GM12878 (cell line): ENCODE measurements at regions not wholly inside any gene's neighbourhood (a gene's known extent, or its start where the extent isn't known, plus 50 kb on each side); places are given as distances from the start of the nearest gene placed in this dataset.

Experiments used
- CEBPB ChIP-seq, 2 experiments: fragments of 150-350 bp in 1 of 2; IDR thresholded peaks; 2 replicates each; pipeline ENCODE4 v1.6.1; 2012 to 2014; ENCODE audit warnings: low read depth in 2 of 2, low read length in 2 of 2, borderline replicate concordance in 1 of 2, inconsistent platforms in 1 of 2
- NR2F1 ChIP-seq: fragments of 450-650 bp; conservative IDR thresholded peaks from 2 replicates; pipeline ENCODE4 v1.6.1; 2017; ENCODE audit warnings: mild to moderate bottlenecking
- POLR2A ChIP-seq: IDR thresholded peaks from 2 replicates; pipeline ENCODE4 v1.6.1; 2011; ENCODE audit warnings: low read depth, mild to moderate bottlenecking, low read length
- POLR2AphosphoS5 ChIP-seq: IDR thresholded peaks from 2 replicates; pipeline ENCODE4 v1.6.1; 2011; ENCODE audit warnings: mild to moderate bottlenecking, low read length, inconsistent platforms
- TBL1XR1 ChIP-seq: IDR thresholded peaks from 2 replicates; pipeline ENCODE4 v1.6.1; 2012; ENCODE audit warnings: low read depth, low read length, improper control_type of control experiment
- TF ChIP-seq, protein P1 (sequence below): IDR thresholded peaks from 2 replicates; pipeline ENCODE4 v1.6.1; 2012; ENCODE audit warnings: low read length, inconsistent platforms
- TF ChIP-seq, protein P2 (sequence below), 3 experiments: IDR thresholded peaks in 2 of 3; conservative IDR thresholded peaks in 1 of 3; 2 replicates each; pipeline ENCODE4 v1.5.1; 2011; ENCODE audit warnings: low read depth in 3 of 3, low read length in 3 of 3, mild to moderate bottlenecking in 3 of 3, control low read depth in 2 of 3, moderate library complexity in 2 of 3, inconsistent platforms in 1 of 3, mixed read lengths in 1 of 3; ENCODE audit not compliant: control insufficient read depth in 2 of 3, insufficient read depth in 1 of 3; ENCODE audit errors: extremely low read depth in 1 of 3

DNA sequence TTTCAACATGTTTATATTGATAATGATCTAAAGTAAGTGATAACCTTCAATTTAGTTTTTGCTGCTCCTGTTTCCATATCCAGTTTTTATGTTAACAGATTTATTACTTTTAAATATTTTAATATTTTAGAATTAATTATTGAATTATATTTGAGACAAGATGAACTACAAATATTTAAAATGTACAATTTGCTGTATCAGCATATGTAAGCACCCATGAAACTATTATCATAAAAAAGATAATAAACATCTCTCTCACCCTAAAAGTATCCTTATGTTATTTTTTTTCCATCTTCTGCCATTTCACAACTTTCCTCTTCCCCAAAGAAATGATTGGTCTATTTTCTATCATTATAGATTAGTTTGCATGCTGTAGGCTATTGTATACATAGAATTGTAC is 1426.6 kb upstream of the PRR20A start:
- TF ChIP-seq POLR2AphosphoS5 (no peak), POLR2A (no peak), TBL1XR1 (no peak), CEBPB (IDR thresholded peaks at IDR 0.05; ENCODE audit: borderline replicate concordance in 1 of 2, low read depth in 2 of 2, low read length in 2 of 2) (no peak), NR2F1 (no peak)
- TF ChIP-seq, protein P1, sequence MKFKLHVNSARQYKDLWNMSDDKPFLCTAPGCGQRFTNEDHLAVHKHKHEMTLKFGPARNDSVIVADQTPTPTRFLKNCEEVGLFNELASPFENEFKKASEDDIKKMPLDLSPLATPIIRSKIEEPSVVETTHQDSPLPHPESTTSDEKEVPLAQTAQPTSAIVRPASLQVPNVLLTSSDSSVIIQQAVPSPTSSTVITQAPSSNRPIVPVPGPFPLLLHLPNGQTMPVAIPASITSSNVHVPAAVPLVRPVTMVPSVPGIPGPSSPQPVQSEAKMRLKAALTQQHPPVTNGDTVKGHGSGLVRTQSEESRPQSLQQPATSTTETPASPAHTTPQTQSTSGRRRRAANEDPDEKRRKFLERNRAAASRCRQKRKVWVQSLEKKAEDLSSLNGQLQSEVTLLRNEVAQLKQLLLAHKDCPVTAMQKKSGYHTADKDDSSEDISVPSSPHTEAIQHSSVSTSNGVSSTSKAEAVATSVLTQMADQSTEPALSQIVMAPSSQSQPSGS, result no peak
- TF ChIP-seq, protein P2, sequence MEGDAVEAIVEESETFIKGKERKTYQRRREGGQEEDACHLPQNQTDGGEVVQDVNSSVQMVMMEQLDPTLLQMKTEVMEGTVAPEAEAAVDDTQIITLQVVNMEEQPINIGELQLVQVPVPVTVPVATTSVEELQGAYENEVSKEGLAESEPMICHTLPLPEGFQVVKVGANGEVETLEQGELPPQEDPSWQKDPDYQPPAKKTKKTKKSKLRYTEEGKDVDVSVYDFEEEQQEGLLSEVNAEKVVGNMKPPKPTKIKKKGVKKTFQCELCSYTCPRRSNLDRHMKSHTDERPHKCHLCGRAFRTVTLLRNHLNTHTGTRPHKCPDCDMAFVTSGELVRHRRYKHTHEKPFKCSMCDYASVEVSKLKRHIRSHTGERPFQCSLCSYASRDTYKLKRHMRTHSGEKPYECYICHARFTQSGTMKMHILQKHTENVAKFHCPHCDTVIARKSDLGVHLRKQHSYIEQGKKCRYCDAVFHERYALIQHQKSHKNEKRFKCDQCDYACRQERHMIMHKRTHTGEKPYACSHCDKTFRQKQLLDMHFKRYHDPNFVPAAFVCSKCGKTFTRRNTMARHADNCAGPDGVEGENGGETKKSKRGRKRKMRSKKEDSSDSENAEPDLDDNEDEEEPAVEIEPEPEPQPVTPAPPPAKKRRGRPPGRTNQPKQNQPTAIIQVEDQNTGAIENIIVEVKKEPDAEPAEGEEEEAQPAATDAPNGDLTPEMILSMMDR (IDR thresholded peaks at IDR 0.05 in 2 of 3, conservative IDR thresholded peaks at IDR 0.05 in 1 of 3; ENCODE audit: control insufficient read depth in 2 of 3, extremely low read depth in 1 of 3, insufficient read depth in 1 of 3, low read depth in 3 of 3, low read length in 3 of 3), result no peak
